ENCODE measurements at regions not wholly inside any gene's neighbourhood (a gene's known extent, or its start where the extent isn't known, plus 50 kb on each side); places are given as distances from the start of the nearest gene placed in this dataset.

- Mint-ChIP-seq H3K9me3 (no peaks in the 10 kb centered on the region), H3K4me1 (peaks cover 30% of the 10 kb centered on the region), H3K27ac (no peak overlapping the region), H3K27me3 (ENCODE audit: low read depth) (no peaks in the 10 kb centered on the region), H3K4me3 (no peak overlapping the region), H3K36me3 (no peaks in the 10 kb centered on the region)
- POLR2A ChIA-PET, result no interaction called here
- TF ChIP-seq PREB (CRISPR knock-in tag; IDR thresholded peaks at IDR 0.05; ENCODE audit: borderline replicate concordance) (no peak), FOXP4 (CRISPR knock-in tag; IDR thresholded peaks at IDR 0.05) (no peak), ZNF425 (CRISPR knock-in tag; conservative IDR thresholded peaks at IDR 0.05) (no peak), ZNF396 (CRISPR knock-in tag; IDR thresholded peaks at IDR 0.05; ENCODE audit: borderline replicate concordance) (no peak), CDX4 (CRISPR knock-in tag; IDR thresholded peaks at IDR 0.05; ENCODE audit: borderline replicate concordance) (no peak), EMX1 (CRISPR knock-in tag; IDR thresholded peaks at IDR 0.05) (no peak), CBFB (CRISPR knock-in tag; IDR thresholded peaks at IDR 0.05; ENCODE audit: low read depth) (no peak), TEAD4 (CRISPR knock-in tag; IDR thresholded peaks at IDR 0.05) (no peak), SP1 (CRISPR knock-in tag; conservative IDR thresholded peaks at IDR 0.05) (no peak), SMAD4 (CRISPR knock-in tag; IDR thresholded peaks at IDR 0.05) (no peak), GRHL2 (CRISPR knock-in tag; IDR thresholded peaks at IDR 0.05; ENCODE audit: insufficient replicate concordance, severe bottlenecking) (no peak), ZNF671 (CRISPR knock-in tag; IDR thresholded peaks at IDR 0.05) (no peak), ZNF263 (CRISPR knock-in tag; IDR thresholded peaks at IDR 0.05; ENCODE audit: low read depth) (no peak)
- TF ChIP-seq, protein P1, sequence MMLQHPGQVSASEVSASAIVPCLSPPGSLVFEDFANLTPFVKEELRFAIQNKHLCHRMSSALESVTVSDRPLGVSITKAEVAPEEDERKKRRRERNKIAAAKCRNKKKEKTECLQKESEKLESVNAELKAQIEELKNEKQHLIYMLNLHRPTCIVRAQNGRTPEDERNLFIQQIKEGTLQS (CRISPR knock-in tag; conservative IDR thresholded peaks at IDR 0.05), result no peak
- TF ChIP-seq, protein P2, sequence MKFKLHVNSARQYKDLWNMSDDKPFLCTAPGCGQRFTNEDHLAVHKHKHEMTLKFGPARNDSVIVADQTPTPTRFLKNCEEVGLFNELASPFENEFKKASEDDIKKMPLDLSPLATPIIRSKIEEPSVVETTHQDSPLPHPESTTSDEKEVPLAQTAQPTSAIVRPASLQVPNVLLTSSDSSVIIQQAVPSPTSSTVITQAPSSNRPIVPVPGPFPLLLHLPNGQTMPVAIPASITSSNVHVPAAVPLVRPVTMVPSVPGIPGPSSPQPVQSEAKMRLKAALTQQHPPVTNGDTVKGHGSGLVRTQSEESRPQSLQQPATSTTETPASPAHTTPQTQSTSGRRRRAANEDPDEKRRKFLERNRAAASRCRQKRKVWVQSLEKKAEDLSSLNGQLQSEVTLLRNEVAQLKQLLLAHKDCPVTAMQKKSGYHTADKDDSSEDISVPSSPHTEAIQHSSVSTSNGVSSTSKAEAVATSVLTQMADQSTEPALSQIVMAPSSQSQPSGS (CRISPR knock-in tag; IDR thresholded peaks at IDR 0.05; ENCODE audit: borderline replicate concordance, low read depth), result no peak
- TF ChIP-seq, protein P3, sequence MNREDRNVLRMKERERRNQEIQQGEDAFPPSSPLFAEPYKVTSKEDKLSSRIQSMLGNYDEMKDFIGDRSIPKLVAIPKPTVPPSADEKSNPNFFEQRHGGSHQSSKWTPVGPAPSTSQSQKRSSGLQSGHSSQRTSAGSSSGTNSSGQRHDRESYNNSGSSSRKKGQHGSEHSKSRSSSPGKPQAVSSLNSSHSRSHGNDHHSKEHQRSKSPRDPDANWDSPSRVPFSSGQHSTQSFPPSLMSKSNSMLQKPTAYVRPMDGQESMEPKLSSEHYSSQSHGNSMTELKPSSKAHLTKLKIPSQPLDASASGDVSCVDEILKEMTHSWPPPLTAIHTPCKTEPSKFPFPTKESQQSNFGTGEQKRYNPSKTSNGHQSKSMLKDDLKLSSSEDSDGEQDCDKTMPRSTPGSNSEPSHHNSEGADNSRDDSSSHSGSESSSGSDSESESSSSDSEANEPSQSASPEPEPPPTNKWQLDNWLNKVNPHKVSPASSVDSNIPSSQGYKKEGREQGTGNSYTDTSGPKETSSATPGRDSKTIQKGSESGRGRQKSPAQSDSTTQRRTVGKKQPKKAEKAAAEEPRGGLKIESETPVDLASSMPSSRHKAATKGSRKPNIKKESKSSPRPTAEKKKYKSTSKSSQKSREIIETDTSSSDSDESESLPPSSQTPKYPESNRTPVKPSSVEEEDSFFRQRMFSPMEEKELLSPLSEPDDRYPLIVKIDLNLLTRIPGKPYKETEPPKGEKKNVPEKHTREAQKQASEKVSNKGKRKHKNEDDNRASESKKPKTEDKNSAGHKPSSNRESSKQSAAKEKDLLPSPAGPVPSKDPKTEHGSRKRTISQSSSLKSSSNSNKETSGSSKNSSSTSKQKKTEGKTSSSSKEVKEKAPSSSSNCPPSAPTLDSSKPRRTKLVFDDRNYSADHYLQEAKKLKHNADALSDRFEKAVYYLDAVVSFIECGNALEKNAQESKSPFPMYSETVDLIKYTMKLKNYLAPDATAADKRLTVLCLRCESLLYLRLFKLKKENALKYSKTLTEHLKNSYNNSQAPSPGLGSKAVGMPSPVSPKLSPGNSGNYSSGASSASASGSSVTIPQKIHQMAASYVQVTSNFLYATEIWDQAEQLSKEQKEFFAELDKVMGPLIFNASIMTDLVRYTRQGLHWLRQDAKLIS (CRISPR knock-in tag; IDR thresholded peaks at IDR 0.05; ENCODE audit: borderline replicate concordance), result no peak
- ATAC-seq, result no peak
- no peak for DNase-seq (ENCODE audit: low spot score)
- CTCF ChIA-PET, result no interaction called here
Observed at GRCh38 chr14:97624985-97625384, 827.8 kb downstream of the VRK1 start.

Data from WTC11 (cell line).